Psoas muscle (tissue), 7 donors: ENCODE measurements at regions not wholly inside any gene's neighbourhood (a gene's known extent, or its start where the extent isn't known, plus 50 kb on each side); places are given as distances from the start of the nearest gene placed in this dataset.

Experiments used
- ATAC-seq, 4 donors: fragments of 200-7000 bp; cut with Tn5 transposase; one replicate each; pipeline ENCODE4 v1.9.1; 2020; ENCODE audit warnings: moderate library complexity in 3 of 4, mild to moderate bottlenecking in 2 of 4
- DNase-seq, 2 donors: peaks; one replicate each; pipeline ENCODE4 v3.0.0-alpha.2; 2020
- H3K27ac ChIP-seq: fragments of 200-600 bp; one replicate; pipeline ENCODE4 v1.8.0; 2022
- H3K27me3 ChIP-seq, 3 donors: fragments of 200-600 bp in 1 of 3; one replicate each; pipeline versions ENCODE4 v1.6.1 to v1.8.0; 2013 to 2022; ENCODE audit warnings: low read length in 2 of 3, mild to moderate bottlenecking in 2 of 3, moderate library complexity in 1 of 3; ENCODE audit not compliant: insufficient read depth in 3 of 3
- H3K36me3 ChIP-seq, 2 donors: fragments of 200-600 bp in 1 of 2; one replicate each; pipeline versions ENCODE4 v1.6.1 to v1.8.0; 2013 to 2022; ENCODE audit warnings: low read depth in 1 of 2, mild to moderate bottlenecking in 1 of 2, moderate library complexity in 1 of 2; ENCODE audit not compliant: insufficient read depth in 1 of 2
- H3K4me1 ChIP-seq: fragments of 200-600 bp; one replicate; pipeline ENCODE4 v1.8.0; 2022
- H3K4me3 ChIP-seq: fragments of 200-600 bp; one replicate; pipeline ENCODE4 v1.8.0; 2022; ENCODE audit warnings: mild to moderate bottlenecking
- H3K9me3 ChIP-seq: fragments of 200-600 bp; one replicate; pipeline ENCODE4 v1.8.0; 2022
- WGBS, 3 donors: extraction: QIAGEN DNeasy Blood & Tissue Kit; methylation state at CpG; one replicate each; pipeline versions ENCODE4 v1.1.6 to v1.1.7; 2013; 5-methylcytosine and 5-hydroxymethylcytosine counted together
- intact Hi-C, 2 donors: fragments of 100-400 bp; cut with DNase I; formaldehyde crosslinking; loops; one replicate each; pipeline versions ENCODE4 v1.11.0 to v1.14.2; 2022
- TF ChIP-seq, protein P1 (sequence below): fragments of 200-600 bp; IDR thresholded peaks from one replicate; pipeline ENCODE4 v1.8.0; 2022; ENCODE audit warnings: antibody characterized with exemption
- donor health status: healthy with polysubstance abuse.
- donor health status: DM: no; HTN: no; CAD: no; lungs with moderate emphysema.
- donor health status: Bipolar disorder and iron deficiency.
- donor health status: healthy.
- donor health status: DM: yes; HTN: yes; CAD: no.
- donor health status: DM: no; HTN: no; CAD: no.
- donor health status: DM: yes; HTN: yes; CAD: no.

DNA sequence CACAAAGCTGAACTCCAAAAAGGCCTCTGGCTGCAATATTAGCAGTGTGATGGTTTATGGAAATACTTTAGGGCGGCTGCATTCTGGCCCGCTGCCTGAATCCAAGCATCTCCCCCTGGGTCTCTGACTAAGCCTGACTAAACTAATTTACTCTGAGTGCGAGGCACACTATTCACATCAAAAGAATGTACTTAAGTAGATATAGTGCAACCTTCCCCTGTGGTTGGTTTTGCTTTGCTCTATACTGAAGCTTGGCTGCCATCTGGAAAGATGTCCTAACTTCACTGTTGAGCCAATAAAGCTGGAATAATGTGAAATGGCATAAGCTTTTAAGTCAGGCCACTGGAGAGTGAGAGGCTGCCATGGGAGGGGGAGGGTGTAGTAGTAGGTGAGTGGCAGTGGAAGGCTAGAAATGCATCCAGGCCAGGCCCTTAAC, 321.6 kb downstream of the AASDHPPT start:
- no peaks in the 10 kb centered on the region for H3K9me3 ChIP-seq
- peak; percentile 58 to 66 for DNase-seq
- TF ChIP-seq, protein P1, sequence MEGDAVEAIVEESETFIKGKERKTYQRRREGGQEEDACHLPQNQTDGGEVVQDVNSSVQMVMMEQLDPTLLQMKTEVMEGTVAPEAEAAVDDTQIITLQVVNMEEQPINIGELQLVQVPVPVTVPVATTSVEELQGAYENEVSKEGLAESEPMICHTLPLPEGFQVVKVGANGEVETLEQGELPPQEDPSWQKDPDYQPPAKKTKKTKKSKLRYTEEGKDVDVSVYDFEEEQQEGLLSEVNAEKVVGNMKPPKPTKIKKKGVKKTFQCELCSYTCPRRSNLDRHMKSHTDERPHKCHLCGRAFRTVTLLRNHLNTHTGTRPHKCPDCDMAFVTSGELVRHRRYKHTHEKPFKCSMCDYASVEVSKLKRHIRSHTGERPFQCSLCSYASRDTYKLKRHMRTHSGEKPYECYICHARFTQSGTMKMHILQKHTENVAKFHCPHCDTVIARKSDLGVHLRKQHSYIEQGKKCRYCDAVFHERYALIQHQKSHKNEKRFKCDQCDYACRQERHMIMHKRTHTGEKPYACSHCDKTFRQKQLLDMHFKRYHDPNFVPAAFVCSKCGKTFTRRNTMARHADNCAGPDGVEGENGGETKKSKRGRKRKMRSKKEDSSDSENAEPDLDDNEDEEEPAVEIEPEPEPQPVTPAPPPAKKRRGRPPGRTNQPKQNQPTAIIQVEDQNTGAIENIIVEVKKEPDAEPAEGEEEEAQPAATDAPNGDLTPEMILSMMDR = no peak
- 36 to 48% (median 45%) methylated on average over 3 of the region's 3 CpGs for WGBS, 3 donors
- no peak overlapping the region for H3K4me3 ChIP-seq
- intact Hi-C loops = no loop called here
- no peaks in the 10 kb centered on the region for H3K36me3 ChIP-seq
- H3K27me3 ChIP-seq = no peaks in the 10 kb centered on the region
- ATAC-seq = peak in 2 of 4 donors; percentile 24 to 63
- H3K4me1 ChIP-seq = no peaks in the 10 kb centered on the region
- H3K27ac ChIP-seq = no peak overlapping the region

DNA sequence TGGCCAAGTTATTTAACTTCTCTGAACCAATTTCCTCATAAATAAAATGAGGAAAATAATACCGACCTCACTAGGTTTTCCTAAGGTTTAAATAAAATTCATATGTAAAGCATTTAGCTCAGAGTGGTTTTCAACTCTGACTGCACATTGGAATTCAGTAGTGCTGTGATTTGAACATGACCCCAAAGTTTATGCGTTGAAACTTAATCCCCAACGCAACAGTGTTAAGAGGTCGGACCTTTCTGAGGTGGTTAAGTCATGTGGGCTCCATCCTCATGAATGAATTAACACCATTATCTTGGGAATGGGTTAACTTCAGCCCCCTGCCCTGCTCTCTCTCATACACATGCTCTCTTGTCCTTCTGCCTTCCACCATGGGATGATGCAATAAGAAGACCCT, 322.2 kb downstream of the AASDHPPT start:
- intact Hi-C loops = no loop called here
- Histone ChIP-seq H3K36me3 (no peaks in the 10 kb centered on the region), H3K4me1 (no peaks in the 10 kb centered on the region), H3K27me3 (no peaks in the 10 kb centered on the region), H3K4me3 (no peak overlapping the region), H3K27ac (no peak overlapping the region), H3K9me3 (no peaks in the 10 kb centered on the region)
- no peak for DNase-seq
- TF ChIP-seq, protein P1 = no peak
- 56 to 62% (median 59%) methylated on average over 4 of the region's 4 CpGs for WGBS, 3 donors
- ATAC-seq = no peak

DNA sequence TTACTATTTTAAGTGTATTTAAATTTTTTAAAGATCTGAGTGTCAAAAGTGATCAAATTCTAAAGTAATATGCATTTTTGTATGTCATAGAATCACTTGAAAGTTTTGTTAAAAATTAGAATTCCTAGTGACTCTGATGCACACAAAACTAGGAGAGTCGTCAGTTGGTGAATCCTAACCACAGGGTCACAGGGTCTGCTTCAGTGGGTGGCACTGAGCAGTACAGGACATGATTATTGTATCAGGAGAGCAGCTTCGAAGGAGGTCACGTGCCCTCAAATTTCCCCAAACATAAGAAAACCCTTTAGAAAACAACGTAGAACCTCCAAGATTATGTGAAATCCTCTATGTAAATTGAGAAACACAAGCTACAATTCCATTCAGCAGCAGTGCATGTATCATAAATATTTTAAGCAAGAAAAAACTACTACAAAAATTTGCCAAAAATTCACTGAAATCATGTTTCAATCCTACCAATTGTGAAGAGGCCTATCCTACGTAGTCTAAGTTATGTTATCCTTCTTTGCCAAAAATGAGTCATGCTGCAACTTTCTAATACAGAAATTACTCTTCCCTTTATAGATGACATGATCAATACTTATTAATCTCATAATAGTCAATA, 323.6 kb downstream of the AASDHPPT start:
- Histone ChIP-seq H3K36me3 (no peaks in the 10 kb centered on the region), H3K4me3 (no peak overlapping the region), H3K4me1 (no peaks in the 10 kb centered on the region), H3K27ac (no peak overlapping the region), H3K9me3 (no peaks in the 10 kb centered on the region), H3K27me3 (no peaks in the 10 kb centered on the region)
- DNase-seq (no peak), ATAC-seq (no peak)
- TF ChIP-seq, protein P1 = no peak
- intact Hi-C loops = no loop called here
- WGBS, 3 donors = 86 to 91% (median 90%) methylated on average over 5 of the region's 5 CpGs

DNA sequence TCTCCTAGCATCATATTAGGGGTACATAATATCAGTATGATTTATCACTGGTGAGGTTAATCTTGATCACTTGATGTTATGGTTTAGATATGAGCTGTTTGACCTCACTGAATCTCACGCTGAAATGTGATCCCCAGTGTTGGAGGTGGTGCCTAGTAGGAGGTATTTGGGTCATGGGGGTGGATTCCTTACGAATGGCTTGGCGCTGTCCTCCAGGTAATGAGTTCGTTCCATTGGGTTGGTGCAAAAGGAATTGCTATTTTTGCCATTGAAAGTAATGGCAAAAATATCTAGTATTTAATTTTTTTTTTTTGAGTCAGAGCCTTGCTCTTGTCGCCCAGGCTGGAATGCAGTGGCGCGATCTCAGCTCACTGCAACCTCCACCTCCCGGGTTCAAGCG, 326.3 kb downstream of the AASDHPPT start:
- Histone ChIP-seq H3K9me3 (no peaks in the 10 kb centered on the region), H3K4me1 (no peaks in the 10 kb centered on the region), H3K4me3 (no peak overlapping the region), H3K36me3 (no peaks in the 10 kb centered on the region), H3K27ac (no peak overlapping the region), H3K27me3 (no peaks in the 10 kb centered on the region)
- TF ChIP-seq, protein P1 = no peak
- no peak for DNase-seq
- intact Hi-C loops = no loop called here
- ATAC-seq = no peak
- WGBS, 3 donors = 85 to 94% (median 87%) methylated on average over 7 to 9 of the region's 9 CpGs

DNA sequence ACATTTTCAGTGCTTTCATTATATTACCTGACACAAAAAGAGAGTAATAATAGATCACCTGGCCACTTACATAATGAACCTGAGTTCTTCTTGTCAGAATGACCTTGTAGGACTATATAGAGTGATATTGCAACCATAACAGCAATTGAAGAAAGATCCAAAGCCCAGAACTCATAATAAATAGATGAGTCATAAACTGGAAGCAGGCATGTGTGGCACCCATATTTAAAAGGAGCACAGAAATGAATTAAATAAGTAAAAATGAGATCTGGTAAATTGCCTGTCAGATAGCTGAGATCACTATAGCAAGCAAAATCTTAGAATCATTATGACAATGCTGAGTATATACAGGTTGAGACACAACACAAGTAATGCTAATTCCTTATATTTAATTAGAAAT, 331.8 kb downstream of the AASDHPPT start:
- ATAC-seq = no peak
- Histone ChIP-seq H3K4me3 (no peak overlapping the region), H3K9me3 (no peaks in the 10 kb centered on the region), H3K27me3 (no peaks in the 10 kb centered on the region), H3K4me1 (no peaks in the 10 kb centered on the region), H3K36me3 (no peaks in the 10 kb centered on the region), H3K27ac (no peak overlapping the region)
- TF ChIP-seq, protein P1 = no peak
- intact Hi-C loops = no loop called here
- DNase-seq = no peak
